Loucy (cell line): ENCODE measurements at regions not wholly inside any gene's neighbourhood (a gene's known extent, or its start where the extent isn't known, plus 50 kb on each side); places are given as distances from the start of the nearest gene placed in this dataset.

Source experiments
- H2AFZ ChIP-seq: fragments of 200-600 bp; sonication (generic); 2 replicates; pipeline ENCODE4 v1.6.0; 2016; ENCODE audit warnings: antibody characterized with exemption, mild to moderate bottlenecking, low read length, moderate library complexity
- H3F3A ChIP-seq: fragments of 200-600 bp; 2 replicates; pipeline ENCODE4 v1.6.0; 2016; ENCODE audit warnings: antibody characterized with exemption, low read depth, mild to moderate bottlenecking
- H3K27me3 ChIP-seq: fragments of 200-600 bp; sonication (generic); 2 replicates; pipeline ENCODE4 v1.6.1; 2014; ENCODE audit warnings: low read length, mild to moderate bottlenecking; ENCODE audit not compliant: insufficient read depth, poor library complexity, severe bottlenecking
- H3K36me3 ChIP-seq: fragments of 200-600 bp; sonication (generic); 2 replicates; pipeline ENCODE4 v1.6.1; 2016; ENCODE audit warnings: low read length; ENCODE audit not compliant: insufficient read depth
- H3K4me1 ChIP-seq: fragments of 200-600 bp; sonication (generic); 2 replicates; pipeline ENCODE4 v1.5.1; 2014; ENCODE audit warnings: low read length, mild to moderate bottlenecking; ENCODE audit not compliant: insufficient read depth, poor library complexity, severe bottlenecking
- H3K4me2 ChIP-seq: fragments of 200-600 bp; sonication (generic); 2 replicates; pipeline ENCODE4 v1.6.0; 2014; ENCODE audit warnings: antibody characterized with exemption, low read length, low read depth, mild to moderate bottlenecking; ENCODE audit not compliant: poor library complexity, severe bottlenecking
- H3K4me3 ChIP-seq: fragments of 200-600 bp; sonication (generic); 2 replicates; pipeline ENCODE4 v1.5.1; 2014; ENCODE audit warnings: low read length, mild to moderate bottlenecking, mixed read lengths; ENCODE audit not compliant: poor library complexity, severe bottlenecking
- H3K79me2 ChIP-seq: fragments of 200-600 bp; sonication (generic); 2 replicates; pipeline ENCODE4 v1.6.1; 2014; ENCODE audit warnings: low read length; ENCODE audit not compliant: insufficient read depth
- H3K9ac ChIP-seq: fragments of 200-600 bp; sonication (generic); 2 replicates; pipeline ENCODE4 v1.6.0; 2014; ENCODE audit warnings: mild to moderate bottlenecking, low read depth, low read length, moderate library complexity; ENCODE audit not compliant: poor library complexity, severe bottlenecking
- H3K9me2 ChIP-seq: fragments of 200-600 bp; sonication (generic); replicated peaks from 2 replicates; pipeline ENCODE4 v1.6.1; 2016; ENCODE audit warnings: low read depth, low read length, mixed read lengths
- H3K9me3 ChIP-seq: fragments of 200-600 bp; sonication (generic); 2 replicates; pipeline ENCODE4 v1.6.1; 2014; ENCODE audit warnings: mild to moderate bottlenecking, antibody characterized with exemption, low read length, low read depth; ENCODE audit not compliant: insufficient read depth
- H4K20me1 ChIP-seq: fragments of 200-600 bp; sonication (generic); 2 replicates; pipeline ENCODE4 v1.6.0; 2014; ENCODE audit warnings: antibody characterized with exemption, low read length, mild to moderate bottlenecking; ENCODE audit not compliant: insufficient read depth, poor library complexity, severe bottlenecking
- CTCF ChIP-seq: fragments of 200-600 bp; sonication (generic); conservative IDR thresholded peaks from 2 replicates; pipeline ENCODE4 v1.5.1; 2014; ENCODE audit warnings: mild to moderate bottlenecking, antibody characterized with exemption, low read length
- EZH2phosphoT487 ChIP-seq: fragments of 200-600 bp; IDR thresholded peaks from 2 replicates; pipeline ENCODE4 v1.6.1; 2018; ENCODE audit warnings: antibody characterized with exemption, mild to moderate bottlenecking, moderate library complexity, borderline replicate concordance

- H3K9me2 ChIP-seq, result no peaks in the 10 kb centered on the region
- peaks cover 7% of the 10 kb centered on the region for H3K27me3 ChIP-seq
- H2AFZ ChIP-seq, result no peak overlapping the region
- H3K4me1 ChIP-seq, result no peaks in the 10 kb centered on the region
- TF ChIP-seq EZH2phosphoT487, result no peak
- no peak for TF ChIP-seq CTCF
- H3K9ac ChIP-seq, result no peak overlapping the region
- H3K9me3 ChIP-seq, result no peaks in the 10 kb centered on the region
- no peaks in the 10 kb centered on the region for H3K36me3 ChIP-seq
- H3K4me3 ChIP-seq, result no peak overlapping the region
- no peaks in the 10 kb centered on the region for H4K20me1 ChIP-seq
- no peaks in the 10 kb centered on the region for H3F3A ChIP-seq
- no peak overlapping the region for H3K4me2 ChIP-seq
- H3K79me2 ChIP-seq, result no peaks in the 10 kb centered on the region
Measured at GRCh38 chr4:159498446-159499115, 395.7 kb downstream of the RAPGEF2 start.

GRCh38 chr4:159500861-159501260 is 398.0 kb downstream of the RAPGEF2 start:
- H3K27me3 ChIP-seq, result peaks cover 7% of the 10 kb centered on the region
- no peak overlapping the region for H3K4me2 ChIP-seq
- no peaks in the 10 kb centered on the region for H3K79me2 ChIP-seq
- H3F3A ChIP-seq, result no peaks in the 10 kb centered on the region
- no peak overlapping the region for H3K9ac ChIP-seq
- H3K4me3 ChIP-seq, result no peak overlapping the region
- TF ChIP-seq EZH2phosphoT487 (no peak), CTCF (no peak)
- H3K36me3 ChIP-seq, result no peaks in the 10 kb centered on the region
- no peaks in the 10 kb centered on the region for H3K4me1 ChIP-seq
- H4K20me1 ChIP-seq, result no peaks in the 10 kb centered on the region
- no peak overlapping the region for H2AFZ ChIP-seq
- no peaks in the 10 kb centered on the region for H3K9me3 ChIP-seq
- H3K9me2 ChIP-seq, result no peaks in the 10 kb centered on the region

- Histone ChIP-seq H3K4me2 (no peak overlapping the region), H3K9ac (no peak overlapping the region), H3K9me3 (no peaks in the 10 kb centered on the region), H3K4me1 (no peaks in the 10 kb centered on the region), H4K20me1 (no peaks in the 10 kb centered on the region), H2AFZ (no peak overlapping the region), H3F3A (no peaks in the 10 kb centered on the region), H3K79me2 (no peaks in the 10 kb centered on the region), H3K9me2 (no peaks in the 10 kb centered on the region), H3K4me3 (no peak overlapping the region), H3K27me3 (peaks cover 7% of the 10 kb centered on the region), H3K36me3 (no peaks in the 10 kb centered on the region)
- TF ChIP-seq EZH2phosphoT487 (no peak), CTCF (no peak)
Measured at GRCh38 chr4:159503236-159504008, 400.5 kb downstream of the RAPGEF2 start.
